ENCODE measurements at regions not wholly inside any gene's neighbourhood (a gene's known extent, or its start where the extent isn't known, plus 50 kb on each side); places are given as distances from the start of the nearest gene placed in this dataset.
"Not testable (repeated sequence)": the region's sequence is repeated elsewhere in the genome, so short reads cannot be mapped to it uniquely, and the experiment has no call there.

DNA sequence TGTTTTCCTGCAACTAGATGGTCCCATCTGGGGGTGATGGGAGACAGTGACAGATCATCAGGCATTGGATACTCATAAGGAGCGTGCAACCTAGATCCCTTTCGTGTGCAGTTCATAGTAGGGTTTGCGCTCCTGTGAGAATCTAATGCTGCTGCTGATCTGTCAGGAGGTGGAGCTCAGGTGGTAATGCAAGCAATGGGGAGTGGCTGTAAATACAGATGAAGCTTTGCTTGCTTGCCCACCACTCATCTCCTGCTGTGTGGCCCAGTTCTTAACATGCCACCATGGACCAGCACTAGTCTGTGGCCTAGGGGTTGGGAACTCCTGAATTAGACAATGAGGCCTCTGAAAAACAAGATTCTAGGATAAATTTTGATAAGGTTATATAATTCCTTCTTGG lies 430.6 kb downstream of the KCNJ2 start:
- POLR2A ChIA-PET (ENCODE audit: partially characterized antibody); intact Hi-C loops (cut with micrococcal nuclease); H3K4me1 Mint-ChIP-seq; H3K4me1 ChIP-seq (ENCODE audit: insufficient read depth, low read length); H3K27ac Mint-ChIP-seq; H3K9me3 ChIP-seq (ENCODE audit: control insufficient read depth in 1 of 2, low read length in 2 of 2); H3K27me3 Mint-ChIP-seq; H3K27me3 ChIP-seq (ENCODE audit: insufficient read depth, low read length); CTCF ChIA-PET (ENCODE audit: partially characterized antibody); H3K36me3 ChIP-seq (ENCODE audit: insufficient read depth, low read length); H3K4me3 ChIP-seq (ENCODE audit: low read length in 2 of 2); H3K27ac ChIP-seq (ENCODE audit: low read depth, low read length); H3K9me3 Mint-ChIP-seq; H3K4me3 Mint-ChIP-seq; DNase-seq; H3K36me3 Mint-ChIP-seq: not testable (repeated sequence)

DNA sequence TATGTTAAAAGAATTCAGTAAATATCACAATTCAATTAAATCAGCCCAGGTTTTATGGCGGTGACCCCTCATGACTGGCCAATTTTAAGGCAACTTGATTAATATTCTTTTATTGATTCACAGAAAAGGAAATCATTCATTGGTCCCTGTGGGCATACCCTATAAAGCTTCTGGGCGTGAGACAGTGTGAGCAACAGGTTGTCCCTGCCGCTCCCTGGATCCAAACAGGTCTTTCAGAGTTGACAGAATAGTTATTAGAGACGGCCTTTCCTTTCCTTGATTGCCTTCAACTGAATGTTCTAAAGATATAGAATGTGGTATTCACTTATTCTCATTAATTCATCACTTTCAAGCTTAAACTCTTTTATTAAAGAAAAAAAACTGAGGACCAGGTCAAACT lies 433.9 kb downstream of the KCNJ2 start:
- no peaks in the 10 kb centered on the region for H3K36me3 Mint-ChIP-seq
- POLR2A ChIA-PET (ENCODE audit: partially characterized antibody) = no interaction called here
- no peak overlapping the region for H3K4me3 Mint-ChIP-seq
- CTCF ChIA-PET (ENCODE audit: partially characterized antibody) = no interaction called here
- H3K4me1 Mint-ChIP-seq = no peaks in the 10 kb centered on the region
- H3K27me3 Mint-ChIP-seq = no peaks in the 10 kb centered on the region
- intact Hi-C loops (cut with micrococcal nuclease) = no loop called here
- Histone ChIP-seq H3K4me1 (ENCODE audit: insufficient read depth, low read length) (no peaks in the 10 kb centered on the region), H3K27ac (ENCODE audit: low read depth, low read length) (no peak overlapping the region), H3K4me3 (ENCODE audit: low read length in 2 of 2) (no peak overlapping the region), H3K27me3 (ENCODE audit: insufficient read depth, low read length) (no peaks in the 10 kb centered on the region), H3K36me3 (ENCODE audit: insufficient read depth, low read length) (no peaks in the 10 kb centered on the region), H3K9me3 (ENCODE audit: control insufficient read depth in 1 of 2, low read length in 2 of 2) (no peaks in the 10 kb centered on the region)
- no peak for DNase-seq
- peaks cover 0 to 1% (median 0%) of the 10 kb centered on the region in 8 donors for H3K9me3 Mint-ChIP-seq
- no peak overlapping the region for H3K27ac Mint-ChIP-seq

DNA sequence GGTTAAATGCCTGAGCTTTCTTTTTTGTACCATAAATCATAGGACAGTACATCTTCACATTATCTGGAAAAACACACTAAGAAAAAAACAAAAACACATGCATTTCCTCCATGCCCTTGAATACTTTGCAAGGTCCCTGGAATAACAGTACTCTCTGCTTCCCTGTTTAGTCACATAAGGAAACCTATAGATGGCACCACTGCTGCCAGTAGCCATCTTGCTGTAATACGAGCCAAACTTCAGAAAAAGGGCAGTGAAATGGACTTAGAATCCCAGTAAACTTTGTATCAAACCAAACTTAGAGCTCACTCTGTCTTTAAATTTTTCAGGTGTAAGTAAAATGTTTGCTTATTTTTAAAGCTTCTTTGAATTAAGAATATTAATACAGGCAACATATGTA lies 435.5 kb downstream of the KCNJ2 start:
- Histone ChIP-seq H3K36me3 (ENCODE audit: insufficient read depth, low read length) (no peaks in the 10 kb centered on the region), H3K27ac (ENCODE audit: low read depth, low read length) (no peak overlapping the region), H3K27me3 (ENCODE audit: insufficient read depth, low read length) (no peaks in the 10 kb centered on the region), H3K4me3 (ENCODE audit: low read length in 2 of 2) (no peak overlapping the region), H3K4me1 (ENCODE audit: insufficient read depth, low read length) (no peaks in the 10 kb centered on the region), H3K9me3 (ENCODE audit: control insufficient read depth in 1 of 2, low read length in 2 of 2) (no peaks in the 10 kb centered on the region)
- DNase-seq = no peak
- H3K27me3 Mint-ChIP-seq = no peaks in the 10 kb centered on the region
- POLR2A ChIA-PET (ENCODE audit: partially characterized antibody) = no interaction called here
- CTCF ChIA-PET (ENCODE audit: partially characterized antibody) = no interaction called here
- no peak overlapping the region for H3K27ac Mint-ChIP-seq
- no peak overlapping the region for H3K4me3 Mint-ChIP-seq
- H3K4me1 Mint-ChIP-seq = no peaks in the 10 kb centered on the region
- H3K36me3 Mint-ChIP-seq = no peaks in the 10 kb centered on the region
- intact Hi-C loops (cut with micrococcal nuclease) = no loop called here
- H3K9me3 Mint-ChIP-seq = peaks cover 0 to 1% (median 0%) of the 10 kb centered on the region in 8 donors

DNA sequence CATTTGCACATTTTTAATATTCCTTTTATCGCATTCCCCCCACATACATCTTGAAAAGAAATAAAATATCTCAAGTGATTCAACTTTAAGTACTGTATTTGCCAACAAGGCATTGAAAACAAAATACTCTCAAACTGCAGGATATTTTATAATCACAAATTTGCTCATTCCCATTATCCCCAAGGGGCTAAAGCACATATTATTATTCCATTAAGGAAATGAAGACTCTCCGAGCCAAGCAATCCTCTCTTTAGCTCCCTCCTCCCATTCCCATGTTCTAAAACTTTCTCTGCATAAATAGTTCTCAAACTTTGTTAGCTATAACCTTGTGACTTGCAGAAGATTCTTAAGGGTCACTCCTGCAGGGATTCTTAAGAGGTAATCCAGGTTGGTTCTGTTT lies 436.8 kb downstream of the KCNJ2 start:
- H3K36me3 Mint-ChIP-seq = no peaks in the 10 kb centered on the region
- H3K9me3 ChIP-seq (ENCODE audit: control insufficient read depth in 1 of 2, low read length in 2 of 2) = no peaks in the 10 kb centered on the region
- no peaks in the 10 kb centered on the region for H3K27me3 Mint-ChIP-seq
- intact Hi-C loops (cut with micrococcal nuclease) = no loop called here
- no peak for DNase-seq
- no peak overlapping the region for H3K27ac ChIP-seq (ENCODE audit: low read depth, low read length)
- no peaks in the 10 kb centered on the region for H3K27me3 ChIP-seq (ENCODE audit: insufficient read depth, low read length)
- no peaks in the 10 kb centered on the region for H3K4me1 Mint-ChIP-seq
- no peak overlapping the region for H3K4me3 ChIP-seq (ENCODE audit: low read length in 2 of 2)
- ChIA-PET CTCF (ENCODE audit: partially characterized antibody) (interaction anchor here (1.0 kb wide), 1 partner anchor 34 kb away, joined by 3 read pairs; no protein-coding TSS in a partner anchor), POLR2A (ENCODE audit: partially characterized antibody) (no interaction called here)
- H3K9me3 Mint-ChIP-seq = no peaks in the 10 kb centered on the region
- no peaks in the 10 kb centered on the region for H3K4me1 ChIP-seq (ENCODE audit: insufficient read depth, low read length)
- no peak overlapping the region for H3K27ac Mint-ChIP-seq
- no peak overlapping the region for H3K4me3 Mint-ChIP-seq
- H3K36me3 ChIP-seq (ENCODE audit: insufficient read depth, low read length) = no peaks in the 10 kb centered on the region

DNA sequence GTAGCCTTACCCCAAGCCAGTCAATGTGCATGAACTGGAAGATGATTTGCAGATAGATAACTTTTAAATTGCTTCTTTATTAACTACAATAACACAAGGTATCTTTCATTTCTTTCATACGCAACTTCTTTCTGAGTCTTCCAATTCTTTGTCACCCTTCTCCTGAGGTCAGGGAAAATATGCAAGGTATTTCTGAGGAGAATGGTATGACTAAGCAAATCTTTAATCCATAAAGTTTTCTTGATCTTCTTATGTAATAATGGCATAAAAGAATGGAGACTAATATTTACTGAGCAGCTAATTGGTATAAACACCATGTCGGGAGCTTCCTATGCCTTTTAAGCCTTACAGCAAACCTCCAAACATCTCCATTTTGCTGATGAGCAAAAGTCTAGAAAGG lies 438.9 kb downstream of the KCNJ2 start:
- no peak overlapping the region for H3K27ac ChIP-seq (ENCODE audit: low read depth, low read length)
- ChIA-PET POLR2A (ENCODE audit: partially characterized antibody) (no interaction called here), CTCF (ENCODE audit: partially characterized antibody) (no interaction called here)
- no peaks in the 10 kb centered on the region for H3K9me3 ChIP-seq (ENCODE audit: control insufficient read depth in 1 of 2, low read length in 2 of 2)
- H3K4me1 ChIP-seq (ENCODE audit: insufficient read depth, low read length) = no peaks in the 10 kb centered on the region
- Mint-ChIP-seq H3K4me1 (no peaks in the 10 kb centered on the region), H3K36me3 (no peaks in the 10 kb centered on the region), H3K27ac (no peak overlapping the region), H3K4me3 (no peak overlapping the region), H3K27me3 (no peaks in the 10 kb centered on the region), H3K9me3 (peaks cover 0 to 2% (median 0%) of the 10 kb centered on the region in 8 donors)
- H3K36me3 ChIP-seq (ENCODE audit: insufficient read depth, low read length) = no peaks in the 10 kb centered on the region
- no peak for DNase-seq
- H3K27me3 ChIP-seq (ENCODE audit: insufficient read depth, low read length) = no peaks in the 10 kb centered on the region
- intact Hi-C loops (cut with micrococcal nuclease) = no loop called here
- no peak overlapping the region for H3K4me3 ChIP-seq (ENCODE audit: low read length in 2 of 2)

DNA sequence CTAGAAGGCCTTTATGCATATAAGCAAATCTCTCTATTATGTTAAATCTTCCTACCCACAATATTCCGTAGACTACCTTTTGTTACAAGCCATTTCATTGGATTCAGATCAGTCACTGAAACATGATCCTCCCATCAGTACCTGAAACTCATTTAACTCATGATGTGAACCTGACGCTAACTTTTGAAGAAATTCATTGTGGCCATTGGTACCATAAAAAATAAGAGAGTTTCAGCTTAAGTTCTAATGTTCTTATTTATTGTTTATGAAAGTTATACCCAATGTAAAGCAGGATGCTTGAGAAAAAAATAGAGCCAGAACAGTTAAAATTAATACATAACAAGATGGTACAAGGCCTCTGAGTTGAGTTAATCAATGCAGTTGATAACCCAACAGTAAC lies 439.6 kb downstream of the KCNJ2 start:
- Histone ChIP-seq H3K4me3 (ENCODE audit: low read length in 2 of 2) (no peak overlapping the region), H3K36me3 (ENCODE audit: insufficient read depth, low read length) (no peaks in the 10 kb centered on the region), H3K27ac (ENCODE audit: low read depth, low read length) (no peak overlapping the region), H3K4me1 (ENCODE audit: insufficient read depth, low read length) (no peaks in the 10 kb centered on the region), H3K9me3 (ENCODE audit: control insufficient read depth in 1 of 2, low read length in 2 of 2) (no peaks in the 10 kb centered on the region), H3K27me3 (ENCODE audit: insufficient read depth, low read length) (no peaks in the 10 kb centered on the region)
- Mint-ChIP-seq H3K4me3 (no peak overlapping the region), H3K27me3 (no peaks in the 10 kb centered on the region), H3K9me3 (peaks cover 0 to 2% (median 0%) of the 10 kb centered on the region in 8 donors), H3K36me3 (no peaks in the 10 kb centered on the region), H3K27ac (no peak overlapping the region), H3K4me1 (no peaks in the 10 kb centered on the region)
- ChIA-PET CTCF (ENCODE audit: partially characterized antibody) (no interaction called here), POLR2A (ENCODE audit: partially characterized antibody) (no interaction called here)
- DNase-seq = no peak
- intact Hi-C loops (cut with micrococcal nuclease) = no loop called here

DNA sequence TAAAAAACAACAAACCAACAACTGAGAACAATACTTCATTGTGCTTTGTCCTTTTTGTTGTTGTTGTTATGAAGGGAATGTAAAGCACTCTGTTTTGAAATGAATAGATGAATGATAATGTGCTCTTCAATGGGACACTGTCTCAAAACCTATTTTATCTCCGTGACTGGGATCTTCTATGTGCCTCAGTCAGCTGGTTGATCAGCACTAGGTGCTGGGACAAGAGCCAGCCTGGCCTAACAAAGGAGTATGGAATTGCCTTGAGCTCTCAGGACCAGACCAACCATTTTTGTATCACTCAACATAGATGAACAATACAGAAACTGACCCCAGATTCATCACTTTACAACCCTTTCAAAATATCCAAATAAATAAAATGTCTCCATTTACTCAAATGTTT lies 440.2 kb downstream of the KCNJ2 start:
- ChIA-PET POLR2A (ENCODE audit: partially characterized antibody) (no interaction called here), CTCF (ENCODE audit: partially characterized antibody) (no interaction called here)
- no peaks in the 10 kb centered on the region for H3K4me1 ChIP-seq (ENCODE audit: insufficient read depth, low read length)
- H3K9me3 ChIP-seq (ENCODE audit: control insufficient read depth in 1 of 2, low read length in 2 of 2) = no peaks in the 10 kb centered on the region
- Mint-ChIP-seq H3K9me3 (peaks cover 0 to 2% (median 0%) of the 10 kb centered on the region in 8 donors), H3K4me1 (no peaks in the 10 kb centered on the region), H3K4me3 (no peak overlapping the region), H3K27me3 (no peaks in the 10 kb centered on the region), H3K27ac (no peak overlapping the region), H3K36me3 (no peaks in the 10 kb centered on the region)
- no peak for DNase-seq
- no peaks in the 10 kb centered on the region for H3K27me3 ChIP-seq (ENCODE audit: insufficient read depth, low read length)
- intact Hi-C loops (cut with micrococcal nuclease) = no loop called here
- no peaks in the 10 kb centered on the region for H3K36me3 ChIP-seq (ENCODE audit: insufficient read depth, low read length)
- no peak overlapping the region for H3K27ac ChIP-seq (ENCODE audit: low read depth, low read length)
- no peak overlapping the region for H3K4me3 ChIP-seq (ENCODE audit: low read length in 2 of 2)

DNA sequence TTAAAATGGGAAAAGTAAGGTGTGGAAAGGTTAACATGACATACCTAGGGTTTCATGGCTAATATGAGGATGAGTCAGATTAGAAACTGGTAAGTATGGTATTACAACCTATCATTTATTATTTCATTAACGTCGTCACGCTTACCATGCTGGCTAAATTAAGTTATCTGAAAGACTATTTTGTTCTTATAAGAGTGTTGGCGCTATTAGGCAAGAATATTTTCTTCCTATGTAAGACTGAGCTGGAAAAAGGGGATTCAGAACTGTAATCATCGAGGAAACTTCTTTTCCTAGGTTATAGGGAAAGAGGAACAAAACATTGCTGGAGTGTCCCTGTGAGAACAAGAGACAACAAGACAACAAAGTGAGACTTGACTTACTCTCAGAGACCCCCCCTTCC lies 440.8 kb downstream of the KCNJ2 start:
- Mint-ChIP-seq H3K4me3 (no peak overlapping the region), H3K27me3 (no peaks in the 10 kb centered on the region), H3K36me3 (no peaks in the 10 kb centered on the region), H3K9me3 (peaks cover 0 to 2% (median 0%) of the 10 kb centered on the region in 8 donors), H3K4me1 (no peaks in the 10 kb centered on the region), H3K27ac (no peak overlapping the region)
- H3K27ac ChIP-seq (ENCODE audit: low read depth, low read length) = no peak overlapping the region
- ChIA-PET POLR2A (ENCODE audit: partially characterized antibody) (no interaction called here), CTCF (ENCODE audit: partially characterized antibody) (no interaction called here)
- DNase-seq = no peak
- H3K4me1 ChIP-seq (ENCODE audit: insufficient read depth, low read length) = no peaks in the 10 kb centered on the region
- H3K4me3 ChIP-seq (ENCODE audit: low read length in 2 of 2) = no peak overlapping the region
- intact Hi-C loops (cut with micrococcal nuclease) = no loop called here
- H3K9me3 ChIP-seq (ENCODE audit: control insufficient read depth in 1 of 2, low read length in 2 of 2) = no peaks in the 10 kb centered on the region
- H3K27me3 ChIP-seq (ENCODE audit: insufficient read depth, low read length) = no peaks in the 10 kb centered on the region
- no peaks in the 10 kb centered on the region for H3K36me3 ChIP-seq (ENCODE audit: insufficient read depth, low read length)

Data from CD4-positive, alpha-beta memory T cell (primary cell).